Activated T-cell treated with anti-CD3 and anti-CD28 coated beads, Interleukin-2, amount 50 U/mL, for 48 hours (primary cell): ENCODE measurements at regions not wholly inside any gene's neighbourhood (a gene's known extent, or its start where the extent isn't known, plus 50 kb on each side); places are given as distances from the start of the nearest gene placed in this dataset.
"Not testable (repeated sequence)": the region's sequence is repeated elsewhere in the genome, so short reads cannot be mapped to it uniquely, and the experiment has no call there.

Experiments
- DNase-seq, 2 experiments: peaks; one replicate each; pipeline ENCODE4 v3.0.0-alpha.2; 2020

DNA sequence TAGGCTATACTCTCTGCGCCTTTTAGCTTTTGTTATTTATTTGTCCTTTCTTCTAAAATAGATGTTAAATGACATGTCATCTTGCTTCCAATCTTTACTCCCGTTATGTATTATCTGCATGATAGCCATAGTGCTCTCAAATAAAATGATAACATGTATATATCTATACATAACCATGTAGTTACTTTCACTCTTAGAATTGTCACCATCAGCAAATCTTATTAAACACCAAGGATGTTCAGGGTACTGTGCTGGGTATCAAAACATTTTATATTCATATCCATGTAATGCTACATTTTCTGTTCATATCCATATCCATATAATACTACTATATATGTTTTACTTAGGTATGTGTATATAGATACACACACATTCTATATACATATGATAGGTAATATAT, 176.4 kb upstream of the CHST9 start:
- DNase-seq: no peak

DNA sequence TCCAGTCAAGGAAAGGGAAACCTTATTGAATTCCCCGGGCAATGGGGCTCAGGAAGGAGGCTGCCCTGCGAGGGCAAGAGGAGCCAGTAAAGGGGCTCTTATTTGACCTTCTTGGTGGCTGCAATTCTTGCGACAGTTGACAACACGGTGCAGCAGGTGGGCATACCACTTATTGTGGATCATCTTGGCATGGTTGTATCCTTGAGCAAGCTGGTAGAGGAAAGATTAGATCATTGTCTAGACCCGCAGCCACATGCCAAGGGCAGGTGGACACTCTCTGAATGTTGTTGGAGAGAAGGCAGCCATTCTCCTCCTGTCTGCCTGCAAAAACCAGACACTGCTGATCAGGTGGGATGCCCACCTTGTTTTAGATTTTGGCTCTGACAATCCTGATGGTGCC, 170.2 kb upstream of the CHST9 start:
- no peak for DNase-seq

DNA sequence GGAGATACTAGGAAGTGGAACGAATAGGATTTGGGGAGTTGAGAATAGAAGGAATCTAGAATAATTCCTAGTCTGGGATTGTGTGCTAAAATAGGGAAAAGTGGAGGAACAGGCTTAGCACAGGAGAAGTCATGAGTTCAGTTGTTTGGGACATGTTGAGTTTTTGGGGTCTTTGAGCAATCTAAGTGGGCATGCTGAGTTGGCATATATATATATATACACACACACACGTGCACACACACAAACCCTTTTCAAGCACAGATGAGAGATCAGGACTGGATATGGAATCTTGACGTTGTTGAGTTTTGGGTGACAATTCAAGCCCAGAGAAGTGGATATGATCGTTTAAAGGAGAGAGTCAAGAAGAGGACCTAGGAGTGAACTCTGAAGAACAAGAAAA, 168.2 kb upstream of the CHST9 start:
- no peak for DNase-seq

GRCh38 chr18:27349284-27349882, 164.3 kb upstream of the CHST9 start:
- no peak for DNase-seq

DNA sequence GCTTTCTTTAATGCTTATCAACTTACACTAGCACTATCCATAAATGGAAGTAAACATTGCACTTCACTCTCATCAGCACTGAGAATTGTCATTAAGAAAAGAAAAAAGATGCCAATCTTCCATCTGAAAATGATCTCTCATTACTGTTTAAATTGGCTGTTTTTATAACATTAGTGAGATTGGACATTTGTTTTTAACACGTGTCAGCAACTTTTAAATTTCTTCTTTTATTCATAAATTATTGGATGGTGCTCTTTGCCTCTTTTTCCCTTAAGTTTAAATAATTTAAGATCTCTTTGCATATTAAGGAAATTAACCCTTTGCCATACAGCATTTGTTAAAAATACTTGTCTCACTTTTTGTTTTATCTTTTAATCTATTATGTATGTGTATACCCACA, 146.5 kb upstream of the CHST9 start:
- DNase-seq: no peak

DNA sequence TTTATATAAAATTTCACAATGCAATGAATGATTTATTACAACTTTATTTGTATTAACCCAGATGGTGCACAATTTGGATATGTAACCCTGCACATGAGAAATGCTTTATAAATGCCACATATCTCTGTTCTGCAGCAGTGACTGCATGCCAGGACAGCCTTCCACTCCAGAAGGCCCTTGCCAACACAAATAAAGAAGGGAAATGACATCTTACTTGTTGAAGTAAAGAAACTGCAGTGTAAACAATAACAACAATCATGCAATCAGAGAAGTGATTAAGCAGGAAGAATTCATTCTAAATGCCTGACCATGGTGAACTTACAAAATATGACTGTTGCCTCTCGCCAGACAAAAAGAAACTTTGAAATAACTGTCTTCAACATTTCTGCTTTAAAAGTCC, 129.9 kb upstream of the CHST9 start:
- no peak for DNase-seq

- no peak for DNase-seq
These were observed 128.6 kb upstream of the CHST9 start for GRCh38 chr18:27313678-27314077.

DNA sequence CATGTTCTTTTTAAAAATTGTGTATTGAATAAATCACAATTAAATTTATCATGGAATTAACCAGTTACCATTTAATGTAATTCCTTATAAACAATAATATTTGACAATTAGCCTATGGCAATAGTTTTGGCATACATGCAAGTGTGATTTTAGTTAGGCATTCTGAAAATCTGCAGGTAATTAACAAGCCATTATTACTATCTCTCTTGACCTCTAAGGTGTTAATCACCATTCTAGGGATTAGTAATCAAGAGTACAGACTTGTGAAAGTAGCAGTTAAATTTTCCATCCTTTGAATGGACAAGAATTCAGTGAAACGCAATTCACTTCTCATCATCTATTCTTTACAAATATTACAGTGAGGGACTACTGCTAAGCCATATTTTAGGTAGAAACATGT, 127.7 kb upstream of the CHST9 start:
- no peak for DNase-seq

GRCh38 chr18:27312153-27312552, 127.0 kb upstream of the CHST9 start:
- no peak for DNase-seq

- no peak for DNase-seq
These were observed 126.0 kb upstream of the CHST9 start for GRCh38 chr18:27311114-27311513.

GRCh38 chr18:27301615-27302378, 116.7 kb upstream of the CHST9 start:
- no peak for DNase-seq

DNA sequence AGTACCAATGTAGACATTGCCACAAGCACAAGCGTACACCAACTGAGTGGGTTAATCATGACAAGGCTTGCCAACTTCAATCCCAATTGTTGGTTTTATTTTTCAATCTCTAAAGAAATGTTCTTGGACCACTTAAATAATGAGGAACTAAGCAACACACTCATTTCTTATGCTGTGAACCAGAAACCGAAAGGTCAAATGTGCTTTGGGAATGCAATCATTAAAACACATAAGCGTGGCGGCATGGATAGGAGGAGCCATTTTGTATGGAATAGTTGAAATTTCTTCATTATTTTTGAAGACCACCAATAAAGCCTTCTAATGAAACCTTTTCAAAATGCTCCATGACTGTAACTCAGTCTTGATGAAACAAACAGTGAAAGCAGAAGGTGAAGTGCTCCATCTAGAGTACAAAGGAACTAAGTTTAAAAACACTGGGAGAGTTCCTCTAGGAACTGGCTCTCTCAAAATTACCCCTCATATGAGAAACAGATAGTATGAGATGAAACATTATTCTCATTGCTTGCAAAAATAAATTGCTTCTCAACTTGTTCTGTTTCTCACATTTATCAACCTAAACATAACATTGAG, 113.2 kb upstream of the CHST9 start:
- no peak for DNase-seq

DNA sequence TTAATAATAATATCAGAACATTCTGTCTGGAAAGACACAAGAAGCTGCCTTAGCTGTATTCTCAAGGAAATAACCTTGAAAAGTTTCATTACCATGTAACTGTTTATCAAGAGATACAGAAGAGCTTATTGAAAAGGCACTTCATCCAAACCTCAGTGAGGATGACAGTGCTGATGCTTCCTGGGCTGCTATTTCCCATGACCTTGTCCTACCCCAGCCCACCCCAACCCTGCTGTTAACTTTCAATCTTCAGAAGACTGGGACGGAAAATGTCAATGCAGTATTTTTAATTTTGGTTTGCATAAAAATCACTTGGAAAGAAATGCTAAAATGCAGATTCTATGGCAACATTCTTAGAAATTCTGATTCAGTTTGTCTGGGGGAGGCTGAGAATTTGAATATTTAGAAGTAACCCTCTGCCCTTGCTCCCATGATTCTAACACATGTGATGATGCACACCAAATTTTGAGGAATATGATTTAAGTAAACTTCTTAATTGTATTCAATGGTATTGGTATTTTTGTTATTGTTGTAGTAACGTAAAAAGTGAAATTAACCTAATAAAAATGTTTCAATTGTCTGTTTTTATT, 101.0 kb upstream of the CHST9 start:
- not testable (repeated sequence) for DNase-seq

DNA sequence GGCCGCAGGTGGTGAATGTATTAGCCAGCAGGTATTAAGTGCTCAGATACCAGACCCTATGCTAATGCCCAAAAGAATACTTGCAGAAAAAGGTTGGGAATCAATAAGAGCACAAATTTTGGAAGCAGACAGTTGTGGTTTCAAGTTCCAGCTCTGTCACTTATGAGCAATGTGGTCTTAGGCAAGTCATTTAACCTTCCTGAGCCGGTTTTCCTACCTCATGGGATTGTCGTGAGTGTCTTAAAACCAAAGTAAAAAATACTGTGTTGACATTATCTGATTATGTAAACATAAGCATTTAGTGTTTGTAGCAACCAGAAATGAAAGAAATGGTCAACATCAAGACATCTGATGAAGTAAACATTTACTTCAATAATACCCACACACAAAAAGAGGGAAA, 93.0 kb upstream of the CHST9 start:
- no peak for DNase-seq

DNA sequence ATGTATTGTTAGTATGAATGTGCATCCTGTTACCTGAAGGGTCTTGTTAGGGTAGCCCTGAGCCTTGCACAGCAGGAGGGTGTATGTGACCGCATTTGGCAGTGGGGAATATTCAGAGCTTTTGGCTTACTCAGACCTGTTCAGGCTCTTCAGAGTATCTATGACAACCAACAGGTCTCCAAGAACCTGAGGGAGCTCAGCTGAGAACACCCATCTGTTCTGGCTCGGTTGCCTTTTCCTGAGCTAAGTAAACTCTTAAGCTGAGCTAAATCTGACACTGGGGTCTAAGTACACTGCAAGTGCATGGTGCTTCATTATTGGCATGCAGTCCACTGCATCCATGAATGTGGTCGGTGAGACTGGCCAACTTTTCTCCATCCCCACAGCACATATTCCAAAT, 92.4 kb upstream of the CHST9 start:
- DNase-seq: no peak

- DNase-seq: no peak
These were observed 91.8 kb upstream of the CHST9 start for GRCh38 chr18:27276886-27277285.

GRCh38 chr18:27276479-27276878, 91.4 kb upstream of the CHST9 start:
- no peak for DNase-seq

GRCh38 chr18:27274901-27275300, 89.8 kb upstream of the CHST9 start:
- no peak for DNase-seq

GRCh38 chr18:27270508-27270907, 85.4 kb upstream of the CHST9 start:
- no peak for DNase-seq

GRCh38 chr18:27263369-27263768, 78.3 kb upstream of the CHST9 start:
- DNase-seq: no peak

- no peak for DNase-seq
These were observed 76.9 kb upstream of the CHST9 start for GRCh38 chr18:27261769-27262549.

GRCh38 chr18:27253571-27253970, 68.5 kb upstream of the CHST9 start:
- DNase-seq: no peak

DNA sequence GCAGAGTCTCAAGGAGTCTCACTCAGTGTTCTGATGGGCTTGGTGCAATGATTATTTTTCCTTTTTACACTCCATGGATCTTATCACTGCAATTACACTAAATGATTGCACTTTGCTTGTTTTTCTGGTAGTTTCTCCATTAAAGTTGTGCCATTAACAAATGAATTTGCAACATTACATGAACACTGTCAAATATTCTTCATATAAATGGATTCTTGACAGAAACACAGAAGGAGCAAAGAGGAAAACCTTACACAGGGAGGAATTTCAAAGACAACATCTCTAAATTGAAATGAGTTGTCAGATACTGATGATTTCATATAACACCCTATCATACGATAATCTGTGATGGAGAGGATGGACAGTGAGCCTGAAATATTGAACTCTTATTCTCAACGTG, 65.4 kb upstream of the CHST9 start:
- no peak for DNase-seq
